Astrocyte of the spinal cord (primary cell): ENCODE measurements at regions not wholly inside any gene's neighbourhood (a gene's known extent, or its start where the extent isn't known, plus 50 kb on each side); places are given as distances from the start of the nearest gene placed in this dataset.
A peak's percentile ranks its signal among the peaks of the same experiment; 100 is the strongest.

Experiments used
- DNase-seq: peaks from one replicate; pipeline ENCODE4 v3.0.0; 2011; ENCODE audit warnings: low read depth, low spot score
- H3K4me3 ChIP-seq: 2 replicates; pipeline ENCODE4 v1.5.1; 2011; ENCODE audit warnings: low read depth, mild to moderate bottlenecking, low read length, moderate library complexity
- CTCF ChIP-seq: IDR thresholded peaks from 2 replicates; pipeline ENCODE4 v1.5.1; 2012; ENCODE audit warnings: low read depth, mild to moderate bottlenecking, low read length, inconsistent platforms
- in situ Hi-C: cut with HindIII; loops from 2 replicates; pipeline ENCODE4 v1.10.0; 2017; ENCODE audit warnings: low sequenced_read_pairs

- no peak for TF ChIP-seq CTCF
- no peak overlapping the region for H3K4me3 ChIP-seq
- in situ Hi-C loops, result no loop called here
- DNase-seq, result peak; percentile 84
Observed at GRCh38 chr21:38985568-38986378, 180.0 kb downstream of the ETS2 start.

GRCh38 chr21:38984982-38985567, 179.3 kb downstream of the ETS2 start:
- no peak overlapping the region for H3K4me3 ChIP-seq
- in situ Hi-C loops, result no loop called here
- TF ChIP-seq CTCF, result no peak
- peak; percentile 90 for DNase-seq

DNA sequence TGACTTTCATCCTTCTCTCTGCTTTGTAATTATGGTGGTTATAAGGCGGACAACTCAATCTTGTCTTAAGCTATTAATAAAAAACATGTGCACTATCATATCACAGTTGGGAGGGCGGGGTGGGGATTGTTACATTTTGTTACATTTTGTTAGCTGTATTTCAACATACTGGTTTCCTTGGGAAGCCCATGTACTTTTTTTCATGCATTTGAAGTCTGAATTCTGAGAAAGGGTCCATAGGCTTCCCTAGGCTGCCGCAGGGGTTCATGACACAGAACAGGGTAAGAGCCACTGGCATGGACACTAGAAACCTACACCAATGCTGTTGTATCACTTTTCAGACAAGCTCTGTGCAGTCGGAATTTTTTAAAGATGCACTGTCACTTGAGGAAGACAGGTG, 178.8 kb downstream of the ETS2 start:
- H3K4me3 ChIP-seq, result no peak overlapping the region
- in situ Hi-C loops, result no loop called here
- TF ChIP-seq CTCF, result no peak
- no peak for DNase-seq

DNA sequence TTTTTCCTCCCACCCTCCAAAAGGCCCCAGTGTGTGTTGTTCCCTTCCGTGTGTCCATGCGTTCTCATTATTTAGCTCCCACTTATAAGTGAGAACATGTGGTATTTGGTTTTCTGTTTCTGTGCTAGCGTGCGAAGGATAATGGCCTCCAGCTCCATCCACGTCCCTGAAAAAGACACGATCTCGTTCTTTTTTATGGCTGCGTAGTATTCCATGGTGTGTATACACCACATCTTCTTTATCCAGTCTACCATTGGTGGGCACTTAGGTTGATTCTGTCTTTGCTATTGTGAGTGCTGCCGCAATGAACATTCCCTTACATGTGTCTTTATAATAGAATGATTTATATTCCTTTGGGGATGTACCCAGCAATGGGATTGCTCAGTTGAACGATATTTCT, 177.8 kb downstream of the ETS2 start:
- no peak for TF ChIP-seq CTCF
- in situ Hi-C loops, result no loop called here
- no peak for DNase-seq
- H3K4me3 ChIP-seq, result no peak overlapping the region

- H3K4me3 ChIP-seq, result no peak overlapping the region
- no peak for DNase-seq
- in situ Hi-C loops, result no loop called here
- no peak for TF ChIP-seq CTCF
Observed at GRCh38 chr21:38982804-38983203, 177.1 kb downstream of the ETS2 start.

GRCh38 chr21:38982096-38982495, 176.4 kb downstream of the ETS2 start:
- no peak for TF ChIP-seq CTCF
- no peak overlapping the region for H3K4me3 ChIP-seq
- in situ Hi-C loops, result no loop called here
- DNase-seq, result no peak
